T1000 (cell line): ENCODE measurements at regions not wholly inside any gene's neighbourhood (a gene's known extent, or its start where the extent isn't known, plus 50 kb on each side); places are given as distances from the start of the nearest gene placed in this dataset.

ENCODE experiments used
- DNase-seq: peaks from one replicate; lab custom pipeline; 2025; ENCODE audit warnings: mixed read lengths; lab: John Stamatoyannopoulos, UW

- no peak for DNase-seq
These were observed 111.6 kb upstream of the PDE4B start for GRCh38 chr1:65681096-65681495.

GRCh38 chr1:65687428-65688214 is 105.1 kb upstream of the PDE4B start:
- DNase-seq = peak; percentile 85

GRCh38 chr1:65688215-65688566 is 104.5 kb upstream of the PDE4B start:
- no peak for DNase-seq

GRCh38 chr1:65688848-65689247 is 103.8 kb upstream of the PDE4B start:
- DNase-seq = no peak

GRCh38 chr1:65691152-65691900 is 101.4 kb upstream of the PDE4B start:
- DNase-seq = no peak

GRCh38 chr1:65691972-65692371 is 100.7 kb upstream of the PDE4B start:
- no peak for DNase-seq

GRCh38 chr1:65694126-65694525 is 98.6 kb upstream of the PDE4B start:
- DNase-seq = no peak

GRCh38 chr1:65694933-65695332 is 97.8 kb upstream of the PDE4B start:
- DNase-seq = no peak

- DNase-seq = no peak
These were observed 94.1 kb upstream of the PDE4B start for GRCh38 chr1:65698590-65698989.

- no peak for DNase-seq
These were observed 88.8 kb upstream of the PDE4B start for GRCh38 chr1:65703853-65704252.

GRCh38 chr1:65704318-65704717 is 88.4 kb upstream of the PDE4B start:
- DNase-seq = no peak

GRCh38 chr1:65717815-65718454 is 74.8 kb upstream of the PDE4B start:
- DNase-seq = no peak

GRCh38 chr1:65719391-65719790 is 73.3 kb upstream of the PDE4B start:
- DNase-seq = no peak

- no peak for DNase-seq
These were observed 70.2 kb upstream of the PDE4B start for GRCh38 chr1:65722461-65722860.

GRCh38 chr1:65724151-65724550 is 68.5 kb upstream of the PDE4B start:
- DNase-seq = no peak

GRCh38 chr1:65725064-65725463 is 67.6 kb upstream of the PDE4B start:
- no peak for DNase-seq

GRCh38 chr1:65728504-65728903 is 64.2 kb upstream of the PDE4B start:
- DNase-seq = no peak

- no peak for DNase-seq
These were observed 63.4 kb upstream of the PDE4B start for GRCh38 chr1:65729259-65729658.

- DNase-seq = no peak
These were observed 57.7 kb upstream of the PDE4B start for GRCh38 chr1:65734979-65735378.

- no peak for DNase-seq
These were observed 50.7 kb upstream of the PDE4B start for GRCh38 chr1:65741993-65742392.
